SK-N-SH treated with all-trans-retinoic acid at 6 μM for 48 hours (cell line): ENCODE measurements at regions not wholly inside any gene's neighbourhood (a gene's known extent, or its start where the extent isn't known, plus 50 kb on each side); places are given as distances from the start of the nearest gene placed in this dataset.

Experiments
- ISL1 ChIP-seq: fragments of 250-450 bp; sonication (Bioruptor Pico); IDR thresholded peaks from 2 replicates; pipeline ENCODE4 v2.1.2; 2022; ENCODE audit warnings: mild to moderate bottlenecking, moderate library complexity
- RARB ChIP-seq: fragments of 250-450 bp; sonication (Bioruptor Pico); IDR thresholded peaks from 2 replicates; pipeline ENCODE4 v1.8.0; 2021; ENCODE audit warnings: mild to moderate bottlenecking, moderate library complexity
- TCF4 ChIP-seq: fragments of 250-450 bp; sonication (Bioruptor Pico); IDR thresholded peaks from 2 replicates; pipeline ENCODE4 v1.8.0; 2021; ENCODE audit warnings: mild to moderate bottlenecking, moderate library complexity, borderline replicate concordance
- ZFP3 ChIP-seq: fragments of 250-450 bp; sonication (Bioruptor Pico); IDR thresholded peaks from 2 replicates; pipeline ENCODE4 v1.5.0; 2020; ENCODE audit warnings: mild to moderate bottlenecking, moderate library complexity
- ZFP30 ChIP-seq: fragments of 450-650 bp; formaldehyde crosslinking; IDR thresholded peaks from 2 replicates; pipeline ENCODE4 v1.5.0; 2022; ENCODE audit warnings: mild to moderate bottlenecking, moderate library complexity
- TF ChIP-seq, protein P1 (sequence below): fragments of 250-450 bp; sonication (Bioruptor Pico); IDR thresholded peaks from 2 replicates; pipeline ENCODE4 v1.8.0; 2020; ENCODE audit warnings: mild to moderate bottlenecking, moderate library complexity, borderline replicate concordance

DNA sequence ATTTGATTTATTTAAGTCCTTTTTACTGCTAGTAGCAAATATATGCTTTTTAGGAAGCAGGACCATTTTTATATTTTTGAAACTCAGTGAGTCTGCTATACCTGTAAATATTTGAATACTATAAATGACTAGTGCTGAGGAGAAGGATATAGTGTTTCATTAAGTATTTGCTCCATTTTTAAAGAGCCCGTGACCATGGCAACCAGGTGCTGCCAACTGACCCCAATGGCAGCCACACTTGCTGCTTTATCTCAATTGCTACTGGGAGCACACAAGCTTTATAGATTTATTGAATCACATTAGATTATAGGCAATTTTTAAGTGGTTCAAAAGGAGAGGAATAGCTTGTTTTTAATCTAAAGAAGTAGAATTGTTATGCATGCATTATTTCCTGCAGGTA lies 142.0 kb downstream of the SCG2 start:
- TF ChIP-seq TCF4 (CRISPR knock-in tag) (no peak), ZFP30 (CRISPR knock-in tag) (no peak), ISL1 (CRISPR knock-in tag) (no peak), ZFP3 (CRISPR knock-in tag) (no peak), RARB (CRISPR knock-in tag) (no peak)
- TF ChIP-seq, protein P1, sequence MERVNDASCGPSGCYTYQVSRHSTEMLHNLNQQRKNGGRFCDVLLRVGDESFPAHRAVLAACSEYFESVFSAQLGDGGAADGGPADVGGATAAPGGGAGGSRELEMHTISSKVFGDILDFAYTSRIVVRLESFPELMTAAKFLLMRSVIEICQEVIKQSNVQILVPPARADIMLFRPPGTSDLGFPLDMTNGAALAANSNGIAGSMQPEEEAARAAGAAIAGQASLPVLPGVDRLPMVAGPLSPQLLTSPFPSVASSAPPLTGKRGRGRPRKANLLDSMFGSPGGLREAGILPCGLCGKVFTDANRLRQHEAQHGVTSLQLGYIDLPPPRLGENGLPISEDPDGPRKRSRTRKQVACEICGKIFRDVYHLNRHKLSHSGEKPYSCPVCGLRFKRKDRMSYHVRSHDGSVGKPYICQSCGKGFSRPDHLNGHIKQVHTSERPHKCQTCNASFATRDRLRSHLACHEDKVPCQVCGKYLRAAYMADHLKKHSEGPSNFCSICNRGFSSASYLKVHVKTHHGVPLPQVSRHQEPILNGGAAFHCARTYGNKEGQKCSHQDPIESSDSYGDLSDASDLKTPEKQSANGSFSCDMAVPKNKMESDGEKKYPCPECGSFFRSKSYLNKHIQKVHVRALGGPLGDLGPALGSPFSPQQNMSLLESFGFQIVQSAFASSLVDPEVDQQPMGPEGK (CRISPR knock-in tag) = no peak
